ENCODE measurements at regions not wholly inside any gene's neighbourhood (a gene's known extent, or its start where the extent isn't known, plus 50 kb on each side); places are given as distances from the start of the nearest gene placed in this dataset.

GRCh38 chr16:26334218-26335111 lies 642.7 kb downstream of the HS3ST4 start:
- Histone ChIP-seq H3K4me1 (no peaks in the 10 kb centered on the region), H3K4me3 (no peak overlapping the region), H3K36me3 (replicated peaks) (no peaks in the 10 kb centered on the region), H3K9me3 (no peaks in the 10 kb centered on the region), H3K27me3 (ENCODE audit: low read depth) (no peaks in the 10 kb centered on the region)
- in situ Hi-C loops (cut with MboI; ENCODE audit: low sequenced_read_pairs), result no loop called here
- DNase-seq (ENCODE audit: low spot score in 2 of 2), result no peak

- in situ Hi-C loops (cut with MboI; ENCODE audit: low sequenced_read_pairs), result no loop called here
- no peaks in the 10 kb centered on the region for H3K27me3 ChIP-seq (ENCODE audit: low read depth)
- no peaks in the 10 kb centered on the region for H3K36me3 ChIP-seq (replicated peaks)
- no peaks in the 10 kb centered on the region for H3K9me3 ChIP-seq
- no peaks in the 10 kb centered on the region for H3K4me1 ChIP-seq
- no peak for DNase-seq (ENCODE audit: low spot score in 2 of 2)
- no peak overlapping the region for H3K4me3 ChIP-seq
These were observed 643.6 kb downstream of the HS3ST4 start for GRCh38 chr16:26335236-26335853.

GRCh38 chr16:26342621-26343020 lies 650.9 kb downstream of the HS3ST4 start:
- Histone ChIP-seq H3K36me3 (replicated peaks) (no peaks in the 10 kb centered on the region), H3K4me1 (no peaks in the 10 kb centered on the region), H3K27me3 (ENCODE audit: low read depth) (no peaks in the 10 kb centered on the region), H3K4me3 (no peak overlapping the region), H3K9me3 (no peaks in the 10 kb centered on the region)
- DNase-seq (ENCODE audit: low spot score in 2 of 2), result no peak
- in situ Hi-C loops (cut with MboI; ENCODE audit: low sequenced_read_pairs), result no loop called here

- no peaks in the 10 kb centered on the region for H3K36me3 ChIP-seq (replicated peaks)
- DNase-seq (ENCODE audit: low spot score in 2 of 2), result no peak
- in situ Hi-C loops (cut with MboI; ENCODE audit: low sequenced_read_pairs), result no loop called here
- H3K4me3 ChIP-seq, result no peak overlapping the region
- no peaks in the 10 kb centered on the region for H3K9me3 ChIP-seq
- no peaks in the 10 kb centered on the region for H3K4me1 ChIP-seq
- no peaks in the 10 kb centered on the region for H3K27me3 ChIP-seq (ENCODE audit: low read depth)
These were observed 652.5 kb downstream of the HS3ST4 start for GRCh38 chr16:26344240-26344776.

GRCh38 chr16:26344976-26345375 lies 653.2 kb downstream of the HS3ST4 start:
- H3K4me1 ChIP-seq, result no peaks in the 10 kb centered on the region
- no peaks in the 10 kb centered on the region for H3K27me3 ChIP-seq (ENCODE audit: low read depth)
- H3K4me3 ChIP-seq, result no peak overlapping the region
- no peaks in the 10 kb centered on the region for H3K36me3 ChIP-seq (replicated peaks)
- in situ Hi-C loops (cut with MboI; ENCODE audit: low sequenced_read_pairs), result no loop called here
- H3K9me3 ChIP-seq, result no peaks in the 10 kb centered on the region
- DNase-seq (ENCODE audit: low spot score in 2 of 2), result no peak

GRCh38 chr16:26345966-26346365 lies 654.2 kb downstream of the HS3ST4 start:
- in situ Hi-C loops (cut with MboI; ENCODE audit: low sequenced_read_pairs), result no loop called here
- Histone ChIP-seq H3K36me3 (replicated peaks) (no peaks in the 10 kb centered on the region), H3K27me3 (ENCODE audit: low read depth) (no peaks in the 10 kb centered on the region), H3K4me1 (no peaks in the 10 kb centered on the region), H3K9me3 (no peaks in the 10 kb centered on the region), H3K4me3 (no peak overlapping the region)
- no peak for DNase-seq (ENCODE audit: low spot score in 2 of 2)

- H3K4me3 ChIP-seq, result no peak overlapping the region
- no peaks in the 10 kb centered on the region for H3K36me3 ChIP-seq (replicated peaks)
- H3K4me1 ChIP-seq, result no peaks in the 10 kb centered on the region
- no peaks in the 10 kb centered on the region for H3K9me3 ChIP-seq
- in situ Hi-C loops (cut with MboI; ENCODE audit: low sequenced_read_pairs), result no loop called here
- no peaks in the 10 kb centered on the region for H3K27me3 ChIP-seq (ENCODE audit: low read depth)
- DNase-seq (ENCODE audit: low spot score in 2 of 2), result no peak
These were observed 656.3 kb downstream of the HS3ST4 start for GRCh38 chr16:26348095-26348494.

GRCh38 chr16:26360867-26361266 lies 669.1 kb downstream of the HS3ST4 start:
- no peaks in the 10 kb centered on the region for H3K9me3 ChIP-seq
- no peaks in the 10 kb centered on the region for H3K27me3 ChIP-seq (ENCODE audit: low read depth)
- no peaks in the 10 kb centered on the region for H3K4me1 ChIP-seq
- H3K36me3 ChIP-seq (replicated peaks), result no peaks in the 10 kb centered on the region
- in situ Hi-C loops (cut with MboI; ENCODE audit: low sequenced_read_pairs), result no loop called here
- H3K4me3 ChIP-seq, result no peak overlapping the region
- DNase-seq (ENCODE audit: low spot score in 2 of 2), result no peak

- Histone ChIP-seq H3K9me3 (no peaks in the 10 kb centered on the region), H3K36me3 (replicated peaks) (no peaks in the 10 kb centered on the region), H3K4me1 (no peaks in the 10 kb centered on the region), H3K27me3 (ENCODE audit: low read depth) (no peaks in the 10 kb centered on the region), H3K4me3 (no peak overlapping the region)
- in situ Hi-C loops (cut with MboI; ENCODE audit: low sequenced_read_pairs), result no loop called here
- no peak for DNase-seq (ENCODE audit: low spot score in 2 of 2)
These were observed 671.8 kb downstream of the HS3ST4 start for GRCh38 chr16:26363581-26363980.

- H3K27me3 ChIP-seq (ENCODE audit: low read depth), result no peaks in the 10 kb centered on the region
- in situ Hi-C loops (cut with MboI; ENCODE audit: low sequenced_read_pairs), result no loop called here
- no peaks in the 10 kb centered on the region for H3K9me3 ChIP-seq
- H3K4me1 ChIP-seq, result no peaks in the 10 kb centered on the region
- H3K36me3 ChIP-seq (replicated peaks), result no peaks in the 10 kb centered on the region
- DNase-seq (ENCODE audit: low spot score in 2 of 2), result no peak
- no peak overlapping the region for H3K4me3 ChIP-seq
These were observed 673.6 kb downstream of the HS3ST4 start for GRCh38 chr16:26365161-26365940.

GRCh38 chr16:26371349-26371869 lies 679.6 kb downstream of the HS3ST4 start:
- no peak for DNase-seq (ENCODE audit: low spot score in 2 of 2)
- H3K4me1 ChIP-seq, result no peaks in the 10 kb centered on the region
- H3K36me3 ChIP-seq (replicated peaks), result no peaks in the 10 kb centered on the region
- no peaks in the 10 kb centered on the region for H3K27me3 ChIP-seq (ENCODE audit: low read depth)
- H3K9me3 ChIP-seq, result peaks cover 7% of the 10 kb centered on the region; the same call in 1 of the 2 replicates
- no peak overlapping the region for H3K4me3 ChIP-seq
- in situ Hi-C loops (cut with MboI; ENCODE audit: low sequenced_read_pairs), result no loop called here

GRCh38 chr16:26374279-26374925 lies 682.6 kb downstream of the HS3ST4 start:
- in situ Hi-C loops (cut with MboI; ENCODE audit: low sequenced_read_pairs), result no loop called here
- H3K27me3 ChIP-seq (ENCODE audit: low read depth), result no peaks in the 10 kb centered on the region
- no peak overlapping the region for H3K4me3 ChIP-seq
- no peak for DNase-seq (ENCODE audit: low spot score in 2 of 2)
- peaks cover 7% of the 10 kb centered on the region; the same call in 1 of the 2 replicates for H3K9me3 ChIP-seq
- H3K4me1 ChIP-seq, result no peaks in the 10 kb centered on the region
- H3K36me3 ChIP-seq (replicated peaks), result no peaks in the 10 kb centered on the region

- no peaks in the 10 kb centered on the region for H3K36me3 ChIP-seq (replicated peaks)
- H3K27me3 ChIP-seq (ENCODE audit: low read depth), result no peaks in the 10 kb centered on the region
- no peaks in the 10 kb centered on the region for H3K9me3 ChIP-seq
- in situ Hi-C loops (cut with MboI; ENCODE audit: low sequenced_read_pairs), result no loop called here
- DNase-seq (ENCODE audit: low spot score in 2 of 2), result no peak
- H3K4me3 ChIP-seq, result no peak overlapping the region
- no peaks in the 10 kb centered on the region for H3K4me1 ChIP-seq
These were observed 684.1 kb upstream of the C16orf82 start for GRCh38 chr16:26382586-26382985.
